SK-N-SH (cell line): ENCODE measurements at regions not wholly inside any gene's neighbourhood (a gene's known extent, or its start where the extent isn't known, plus 50 kb on each side); places are given as distances from the start of the nearest gene placed in this dataset.

Experiments used
- CTCF ChIA-PET: fragments of 300-600, 350-600 bp; formaldehyde crosslinking; extraction: SDS; loops from one replicate; lab custom pipeline; 2021; lab: Yijun Ruan, JAX
- POLR2A ChIA-PET: fragments of 350-600 bp; sonication (Branson Sonifier 250); formaldehyde crosslinking; extraction: SDS; loops from one replicate; lab custom pipeline; 2020; ENCODE audit warnings: antibody characterized with exemption, inconsistent platforms; lab: Yijun Ruan, JAX
- DNase-seq: peaks from one replicate; pipeline ENCODE4 v3.0.0; 2012
- H2AFZ ChIP-seq: fragments of 200-600 bp; sonication (generic); 2 replicates; pipeline ENCODE4 v1.8.1; 2016; ENCODE audit warnings: antibody characterized with exemption, mild to moderate bottlenecking, low read depth
- H3F3A ChIP-seq: fragments of 200-600 bp; sonication (generic); replicated peaks from 2 replicates; pipeline ENCODE3; 2016; ENCODE audit warnings: antibody characterized with exemption, mild to moderate bottlenecking; ENCODE audit not compliant: insufficient read depth
- H3K27ac ChIP-seq, 2 experiments: fragments of 200-500 bp in 1 of 2; fragments of 200-600 bp in 1 of 2; sonication (Bioruptor generic) in 1 of 2; sonication (generic), shearing (Covaris generic) in 1 of 2; 2 replicates each; pipeline versions ENCODE4 v1.5.1 to v1.6.1; 2014 to 2016; ENCODE audit warnings: low read depth in 2 of 2, inconsistent platforms in 1 of 2, low read length in 1 of 2, mild to moderate bottlenecking in 1 of 2, mixed read lengths in 1 of 2
- H3K27me3 ChIP-seq: fragments of 200-600 bp; sonication (generic), shearing (Covaris generic); 2 replicates; pipeline ENCODE4 v1.6.1; 2016; ENCODE audit warnings: mixed run types; ENCODE audit not compliant: insufficient read depth
- H3K36me3 ChIP-seq, 2 experiments: fragments of 200-500 bp in 1 of 2; fragments of 200-600 bp in 1 of 2; sonication (Bioruptor generic) in 1 of 2; sonication (generic) in 1 of 2; replicated peaks in 1 of 2; 2 replicates each; pipeline versions ENCODE3 to v1.5.1; 2014 to 2016; ENCODE audit warnings: low read length in 1 of 2, mild to moderate bottlenecking in 1 of 2; ENCODE audit not compliant: insufficient read depth in 2 of 2, control insufficient read depth in 1 of 2
- H3K4me1 ChIP-seq, 2 experiments: fragments of 200-500 bp in 1 of 2; fragments of 200-600 bp in 1 of 2; sonication (Bioruptor generic) in 1 of 2; sonication (generic), shearing (Covaris generic) in 1 of 2; 2 replicates each; pipeline versions ENCODE4 v1.5.1 to v1.6.1; 2014 to 2016; ENCODE audit warnings: low read depth in 1 of 2, low read length in 1 of 2, mixed run types in 1 of 2; ENCODE audit not compliant: insufficient read depth in 2 of 2, control insufficient read depth in 1 of 2
- H3K4me2 ChIP-seq: fragments of 200-600 bp; sonication (generic), shearing (Covaris generic); 2 replicates; pipeline ENCODE4 v1.6.1; 2017; ENCODE audit warnings: mixed run types
- H3K4me3 ChIP-seq, 2 experiments: fragments of 200-500 bp in 1 of 2; fragments of 200-600 bp in 1 of 2; sonication (Bioruptor generic) in 1 of 2; sonication (generic), shearing (Covaris generic) in 1 of 2; 2 replicates each; pipeline versions ENCODE4 v1.5.1 to v1.8.1; 2014 to 2016; ENCODE audit warnings: low read depth in 2 of 2, inconsistent platforms in 1 of 2, low read length in 1 of 2, mild to moderate bottlenecking in 1 of 2, mixed read lengths in 1 of 2, moderate library complexity in 1 of 2
- H3K79me2 ChIP-seq: fragments of 200-600 bp; sonication (generic); 2 replicates; pipeline ENCODE4 v1.8.1; 2017; ENCODE audit warnings: mild to moderate bottlenecking; ENCODE audit not compliant: insufficient read depth
- H3K9ac ChIP-seq: fragments of 200-600 bp; sonication (generic); 2 replicates; pipeline ENCODE4 v1.6.1; 2017; ENCODE audit warnings: mixed run types
- H3K9me2 ChIP-seq: fragments of 200-600 bp; sonication (generic); 2 replicates; pipeline ENCODE4 v1.6.1; 2017; ENCODE audit warnings: mixed run types
- H3K9me3 ChIP-seq: fragments of 200-600 bp; sonication (generic); 2 replicates; pipeline ENCODE4 v1.6.1; 2017; ENCODE audit warnings: mixed run types, mild to moderate bottlenecking, moderate library complexity
- H4K20me1 ChIP-seq: fragments of 200-600 bp; sonication (generic); 2 replicates; pipeline ENCODE4 v1.6.1; 2017; ENCODE audit warnings: mild to moderate bottlenecking, mixed run types; ENCODE audit not compliant: insufficient read depth
- CHD2 ChIP-seq: fragments of 150-350 bp; IDR thresholded peaks from 2 replicates; pipeline ENCODE4 v1.6.1; 2018; ENCODE audit warnings: low read length; ENCODE audit not compliant: partially characterized antibody
- EZH2phosphoT487 ChIP-seq: fragments of 200-600 bp; sonication (generic); IDR thresholded peaks from 2 replicates; pipeline ENCODE4 v1.6.1; 2017; ENCODE audit warnings: low read depth, mixed run types, mild to moderate bottlenecking, antibody characterized with exemption, moderate library complexity, borderline replicate concordance
- FOXJ3 ChIP-seq: sonication (generic); formaldehyde crosslinking; IDR thresholded peaks from 2 replicates; pipeline ENCODE4 v1.5.1; 2020; ENCODE audit warnings: mild to moderate bottlenecking, missing genetic modification reagents
- FOXM1 ChIP-seq: IDR thresholded peaks from 2 replicates; pipeline ENCODE4 v1.4.0; 2012; ENCODE audit warnings: low read depth, mild to moderate bottlenecking
- GABPA ChIP-seq: IDR thresholded peaks from 2 replicates; pipeline ENCODE4 v1.4.0; 2012; ENCODE audit warnings: low read depth, mild to moderate bottlenecking
- JUND ChIP-seq: IDR thresholded peaks from 2 replicates; pipeline ENCODE4 v1.4.0; 2012
- NFIC ChIP-seq: IDR thresholded peaks from 2 replicates; pipeline ENCODE4 v1.4.0; 2012; ENCODE audit warnings: borderline replicate concordance
- RAD21 ChIP-seq: IDR thresholded peaks from 2 replicates; pipeline ENCODE4 v1.6.1; 2012; ENCODE audit warnings: mild to moderate bottlenecking, low read length
- RCOR1 ChIP-seq: fragments of 150-350 bp; IDR thresholded peaks from 2 replicates; pipeline ENCODE4 v1.6.1; 2017; ENCODE audit warnings: antibody characterized with exemption, low read length
- SIN3A ChIP-seq: IDR thresholded peaks from 2 replicates; pipeline ENCODE4 v1.6.1; 2012; ENCODE audit warnings: low read depth, mild to moderate bottlenecking, low read length, moderate library complexity, borderline replicate concordance
- SMC3 ChIP-seq: IDR thresholded peaks from 2 replicates; pipeline ENCODE4 v1.6.1; 2012; ENCODE audit warnings: low read depth, low read length, improper control_type of control experiment
- TCF12 ChIP-seq: IDR thresholded peaks from 2 replicates; pipeline ENCODE4 v1.4.0; 2012
- WGBS: methylation state at CpG from one replicate; pipeline ENCODE4 v1.1.6; 2017; ENCODE audit warnings: low lambda C conversion rate; 5-methylcytosine and 5-hydroxymethylcytosine counted together
- TF ChIP-seq, protein P1 (sequence below): IDR thresholded peaks from 2 replicates; pipeline ENCODE4 v1.4.0; 2012; ENCODE audit warnings: low read depth, borderline replicate concordance
- TF ChIP-seq, protein P2 (sequence below): fragments of 200-600 bp; sonication (generic); IDR thresholded peaks from 2 replicates; pipeline ENCODE4 v1.6.1; 2017; ENCODE audit warnings: antibody characterized with exemption, mild to moderate bottlenecking, moderate library complexity
- TF ChIP-seq, protein P3 (sequence below): IDR thresholded peaks from 2 replicates; pipeline ENCODE4; 2012
- TF ChIP-seq, protein P4 (sequence below): fragments of 150-350 bp; IDR thresholded peaks from 2 replicates; pipeline ENCODE4 v1.6.1; 2017; ENCODE audit warnings: antibody characterized with exemption, low read length, low read depth, borderline replicate concordance

DNA sequence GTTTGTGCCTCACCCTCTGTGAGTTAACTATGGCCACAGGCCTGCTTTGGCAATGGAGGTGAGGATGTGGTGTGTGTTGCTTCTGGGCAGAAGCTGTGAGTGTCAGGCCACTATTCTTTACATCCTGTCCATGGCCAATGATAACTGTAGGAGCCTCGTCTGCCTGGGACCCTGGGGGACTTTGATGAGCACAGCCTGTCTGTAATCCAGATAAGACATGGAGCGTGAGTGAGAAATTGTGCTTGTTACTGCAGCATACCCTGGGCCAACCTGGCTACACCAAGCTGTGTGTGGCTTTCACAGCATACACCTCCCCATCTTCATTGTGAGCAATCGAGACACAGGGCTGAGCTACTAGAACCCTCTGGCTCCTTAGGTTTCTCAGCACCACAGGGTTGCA, 150.4 kb downstream of the MYLK4 start:
- no peaks in the 10 kb centered on the region for H4K20me1 ChIP-seq
- no peak overlapping the region for H3K27ac ChIP-seq
- POLR2A ChIA-PET = no interaction called here
- WGBS = 0% methylated on average over 1 of the region's 3 CpGs
- no peaks in the 10 kb centered on the region for H3K36me3 ChIP-seq
- H3K9me3 ChIP-seq = no peaks in the 10 kb centered on the region
- H3K27me3 ChIP-seq = peaks cover 8% of the 10 kb centered on the region; the same call in 1 of the 2 replicates
- H3F3A ChIP-seq = no peaks in the 10 kb centered on the region
- no peak overlapping the region for H3K4me3 ChIP-seq
- no peak overlapping the region for H3K4me2 ChIP-seq
- no peaks in the 10 kb centered on the region for H3K9me2 ChIP-seq
- no peak for DNase-seq
- no peak overlapping the region for H3K9ac ChIP-seq
- H3K4me1 ChIP-seq = no peaks in the 10 kb centered on the region
- no peaks in the 10 kb centered on the region for H3K79me2 ChIP-seq
- TF ChIP-seq TCF12 = no peak
- TF ChIP-seq FOXJ3 (CRISPR knock-in tag) = no peak
- TF ChIP-seq CHD2 = no peak
- TF ChIP-seq, protein P1, sequence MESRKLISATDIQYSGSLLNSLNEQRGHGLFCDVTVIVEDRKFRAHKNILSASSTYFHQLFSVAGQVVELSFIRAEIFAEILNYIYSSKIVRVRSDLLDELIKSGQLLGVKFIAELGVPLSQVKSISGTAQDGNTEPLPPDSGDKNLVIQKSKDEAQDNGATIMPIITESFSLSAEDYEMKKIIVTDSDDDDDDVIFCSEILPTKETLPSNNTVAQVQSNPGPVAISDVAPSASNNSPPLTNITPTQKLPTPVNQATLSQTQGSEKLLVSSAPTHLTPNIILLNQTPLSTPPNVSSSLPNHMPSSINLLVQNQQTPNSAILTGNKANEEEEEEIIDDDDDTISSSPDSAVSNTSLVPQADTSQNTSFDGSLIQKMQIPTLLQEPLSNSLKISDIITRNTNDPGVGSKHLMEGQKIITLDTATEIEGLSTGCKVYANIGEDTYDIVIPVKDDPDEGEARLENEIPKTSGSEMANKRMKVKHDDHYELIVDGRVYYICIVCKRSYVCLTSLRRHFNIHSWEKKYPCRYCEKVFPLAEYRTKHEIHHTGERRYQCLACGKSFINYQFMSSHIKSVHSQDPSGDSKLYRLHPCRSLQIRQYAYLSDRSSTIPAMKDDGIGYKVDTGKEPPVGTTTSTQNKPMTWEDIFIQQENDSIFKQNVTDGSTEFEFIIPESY = no peak
- TF ChIP-seq SMC3 = no peak
- TF ChIP-seq, protein P2, sequence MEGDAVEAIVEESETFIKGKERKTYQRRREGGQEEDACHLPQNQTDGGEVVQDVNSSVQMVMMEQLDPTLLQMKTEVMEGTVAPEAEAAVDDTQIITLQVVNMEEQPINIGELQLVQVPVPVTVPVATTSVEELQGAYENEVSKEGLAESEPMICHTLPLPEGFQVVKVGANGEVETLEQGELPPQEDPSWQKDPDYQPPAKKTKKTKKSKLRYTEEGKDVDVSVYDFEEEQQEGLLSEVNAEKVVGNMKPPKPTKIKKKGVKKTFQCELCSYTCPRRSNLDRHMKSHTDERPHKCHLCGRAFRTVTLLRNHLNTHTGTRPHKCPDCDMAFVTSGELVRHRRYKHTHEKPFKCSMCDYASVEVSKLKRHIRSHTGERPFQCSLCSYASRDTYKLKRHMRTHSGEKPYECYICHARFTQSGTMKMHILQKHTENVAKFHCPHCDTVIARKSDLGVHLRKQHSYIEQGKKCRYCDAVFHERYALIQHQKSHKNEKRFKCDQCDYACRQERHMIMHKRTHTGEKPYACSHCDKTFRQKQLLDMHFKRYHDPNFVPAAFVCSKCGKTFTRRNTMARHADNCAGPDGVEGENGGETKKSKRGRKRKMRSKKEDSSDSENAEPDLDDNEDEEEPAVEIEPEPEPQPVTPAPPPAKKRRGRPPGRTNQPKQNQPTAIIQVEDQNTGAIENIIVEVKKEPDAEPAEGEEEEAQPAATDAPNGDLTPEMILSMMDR = no peak
- TF ChIP-seq GABPA = no peak
- TF ChIP-seq, protein P3, sequence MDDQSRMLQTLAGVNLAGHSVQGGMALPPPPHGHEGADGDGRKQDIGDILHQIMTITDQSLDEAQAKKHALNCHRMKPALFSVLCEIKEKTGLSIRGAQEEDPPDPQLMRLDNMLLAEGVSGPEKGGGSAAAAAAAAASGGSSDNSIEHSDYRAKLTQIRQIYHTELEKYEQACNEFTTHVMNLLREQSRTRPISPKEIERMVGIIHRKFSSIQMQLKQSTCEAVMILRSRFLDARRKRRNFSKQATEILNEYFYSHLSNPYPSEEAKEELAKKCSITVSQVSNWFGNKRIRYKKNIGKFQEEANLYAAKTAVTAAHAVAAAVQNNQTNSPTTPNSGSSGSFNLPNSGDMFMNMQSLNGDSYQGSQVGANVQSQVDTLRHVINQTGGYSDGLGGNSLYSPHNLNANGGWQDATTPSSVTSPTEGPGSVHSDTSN = no peak
- no peak for TF ChIP-seq JUND
- TF ChIP-seq, protein P4, sequence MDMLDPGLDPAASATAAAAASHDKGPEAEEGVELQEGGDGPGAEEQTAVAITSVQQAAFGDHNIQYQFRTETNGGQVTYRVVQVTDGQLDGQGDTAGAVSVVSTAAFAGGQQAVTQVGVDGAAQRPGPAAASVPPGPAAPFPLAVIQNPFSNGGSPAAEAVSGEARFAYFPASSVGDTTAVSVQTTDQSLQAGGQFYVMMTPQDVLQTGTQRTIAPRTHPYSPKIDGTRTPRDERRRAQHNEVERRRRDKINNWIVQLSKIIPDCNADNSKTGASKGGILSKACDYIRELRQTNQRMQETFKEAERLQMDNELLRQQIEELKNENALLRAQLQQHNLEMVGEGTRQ = no peak
- TF ChIP-seq RCOR1 = no peak
- TF ChIP-seq, all 33 proteins: peak for 0
- no peak overlapping the region for H2AFZ ChIP-seq
- CTCF ChIA-PET = interaction anchor here (1.0 kb wide), 1 partner anchor 150 kb away, joined by 3 read pairs; no protein-coding TSS in a partner anchor

DNA sequence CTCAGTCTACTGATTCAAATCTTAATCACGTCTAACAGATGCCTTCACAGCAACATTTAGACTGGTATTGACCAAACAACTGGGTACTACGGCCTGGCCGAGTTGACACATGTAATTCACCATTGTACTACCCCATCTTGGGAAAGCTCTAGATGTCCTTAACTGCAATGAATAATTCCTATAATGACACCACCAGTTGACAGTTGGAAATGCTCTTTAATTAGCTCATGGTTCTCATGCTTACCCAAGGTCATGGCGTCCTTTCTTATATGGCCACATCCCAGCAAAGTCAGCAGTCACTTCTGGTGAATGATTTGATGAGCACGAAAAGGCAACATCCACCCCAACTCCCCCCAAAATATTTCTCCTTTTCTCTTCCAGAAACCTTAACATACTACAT, 150.9 kb downstream of the MYLK4 start:
- no peak for DNase-seq
- no peak overlapping the region for H3K27ac ChIP-seq
- CTCF ChIA-PET = interaction anchor here (1.0 kb wide), 1 partner anchor 150 kb away, joined by 3 read pairs; no protein-coding TSS in a partner anchor
- H3K9ac ChIP-seq = no peak overlapping the region
- H4K20me1 ChIP-seq = no peaks in the 10 kb centered on the region
- H2AFZ ChIP-seq = no peak overlapping the region
- TF ChIP-seq JUND = no peak
- no peak for TF ChIP-seq CHD2
- TF ChIP-seq NFIC = no peak
- TF ChIP-seq RAD21 = no peak
- TF ChIP-seq RCOR1 = no peak
- TF ChIP-seq FOXM1 = no peak
- TF ChIP-seq SIN3A = no peak
- no peak for TF ChIP-seq EZH2phosphoT487
- TF ChIP-seq, protein P3 = no peak
- no peak for TF ChIP-seq FOXJ3 (CRISPR knock-in tag)
- H3K27me3 ChIP-seq = peaks cover 8% of the 10 kb centered on the region; the same call in 1 of the 2 replicates
- H3K36me3 ChIP-seq = no peaks in the 10 kb centered on the region
- H3K4me3 ChIP-seq = no peak overlapping the region
- H3F3A ChIP-seq = no peaks in the 10 kb centered on the region
- H3K9me2 ChIP-seq = no peaks in the 10 kb centered on the region
- WGBS = 44% methylated on average over 5 of the region's 5 CpGs
- H3K4me2 ChIP-seq = no peak overlapping the region
- no peaks in the 10 kb centered on the region for H3K79me2 ChIP-seq
- POLR2A ChIA-PET = no interaction called here
- H3K9me3 ChIP-seq = no peaks in the 10 kb centered on the region
- no peaks in the 10 kb centered on the region for H3K4me1 ChIP-seq
